B cell (primary cell): ENCODE measurements at regions not wholly inside any gene's neighbourhood (a gene's known extent, or its start where the extent isn't known, plus 50 kb on each side); places are given as distances from the start of the nearest gene placed in this dataset.

Experiments used
- CTCF ChIP-seq: fragments of 200-600 bp; IDR thresholded peaks from one replicate; pipeline ENCODE4 v1.8.0; 2022; ENCODE audit warnings: antibody characterized with exemption, mild to moderate bottlenecking
- EZH2 ChIP-seq: IDR thresholded peaks from 2 replicates; pipeline ENCODE4 v1.6.1; 2012; ENCODE audit warnings: borderline replicate concordance, low read depth, mild to moderate bottlenecking, moderate library complexity, low read length; ENCODE audit not compliant: insufficient read depth, poor library complexity, severe bottlenecking

GRCh38 chr18:31227497-31228229, 65.0 kb upstream of the DSC1 start:
- TF ChIP-seq CTCF (no peak), EZH2 (no peak)
